HG03159 (cell line): ENCODE measurements at regions not wholly inside any gene's neighbourhood (a gene's known extent, or its start where the extent isn't known, plus 50 kb on each side); places are given as distances from the start of the nearest gene placed in this dataset.
"Not testable (repeated sequence)": the region's sequence is repeated elsewhere in the genome, so short reads cannot be mapped to it uniquely, and the experiment has no call there.

ENCODE experiments used
- ATAC-seq: cut with Tn5 transposase; IDR thresholded peaks from one replicate; pipeline ENCODE4 v1.9.1; 2021; ENCODE audit warnings: mild to moderate bottlenecking, moderate library complexity; ENCODE audit not compliant: unreplicated experiment

GRCh38 chr12:127770118-127770517 lies 496.9 kb upstream of the TMEM132C start:
- ATAC-seq: no peak

- ATAC-seq: no peak
Measured at GRCh38 chr12:127771546-127771945, 495.4 kb upstream of the TMEM132C start.

- ATAC-seq: no peak
Measured at GRCh38 chr12:127773520-127773919, 493.4 kb upstream of the TMEM132C start.

- no peak for ATAC-seq
Measured at GRCh38 chr12:127774828-127775227, 492.1 kb upstream of the TMEM132C start.

GRCh38 chr12:127779301-127780045 lies 487.5 kb upstream of the TMEM132C start:
- no peak for ATAC-seq

GRCh38 chr12:127780881-127781280 lies 486.1 kb upstream of the TMEM132C start:
- ATAC-seq: no peak

GRCh38 chr12:127781336-127781735 lies 485.6 kb upstream of the TMEM132C start:
- no peak for ATAC-seq

- ATAC-seq: no peak
Measured at GRCh38 chr12:127785540-127785939, 481.4 kb upstream of the TMEM132C start.

DNA sequence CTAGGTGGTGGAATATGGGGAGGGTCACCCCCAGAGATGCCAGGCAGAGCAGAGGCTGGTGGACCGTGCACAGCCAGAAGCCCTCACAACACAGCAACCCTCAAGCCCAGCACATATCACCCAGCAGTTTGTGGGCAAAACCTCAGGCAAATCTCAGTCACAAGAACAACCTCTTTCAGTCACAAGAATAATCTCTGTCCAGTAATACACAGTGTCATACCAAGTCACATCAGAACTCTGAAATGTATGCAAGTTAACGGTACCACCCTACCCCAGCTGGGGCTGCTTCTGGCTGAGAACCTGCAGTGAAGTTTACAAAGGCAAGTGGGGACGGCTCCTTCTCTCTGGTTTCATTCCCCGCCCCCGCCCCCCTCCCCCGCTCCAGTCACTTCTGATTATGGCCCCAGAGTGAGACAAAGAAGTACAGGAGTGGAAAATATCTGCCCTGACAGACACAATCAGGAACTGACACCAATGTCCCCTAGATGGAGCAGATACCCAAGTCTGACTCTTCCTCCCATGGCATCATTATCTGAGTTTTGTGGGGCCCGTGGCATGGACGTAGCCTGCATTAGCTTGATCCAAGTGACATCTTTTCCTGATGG lies 480.9 kb upstream of the TMEM132C start:
- ATAC-seq: no peak

- no peak for ATAC-seq
Measured at GRCh38 chr12:127787544-127787943, 479.4 kb upstream of the TMEM132C start.

DNA sequence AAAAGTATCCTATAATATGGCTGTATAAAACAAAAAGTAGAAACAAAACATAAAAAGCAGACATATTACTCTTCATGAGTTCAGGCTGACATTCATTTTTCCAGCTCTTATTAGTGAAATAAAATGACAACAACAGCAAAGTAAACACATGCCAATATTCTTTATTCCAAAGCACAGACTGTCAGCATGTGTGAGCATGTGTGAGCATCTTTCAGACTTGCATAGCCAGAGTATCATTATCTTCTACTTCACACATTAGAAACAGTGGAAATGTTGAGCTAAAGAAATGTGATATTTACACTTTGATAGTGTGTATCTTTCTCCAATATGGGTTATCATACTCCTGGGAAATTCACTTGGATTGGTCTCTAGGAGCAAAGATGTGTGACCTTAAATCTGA lies 476.6 kb upstream of the TMEM132C start:
- no peak for ATAC-seq

- no peak for ATAC-seq
Measured at GRCh38 chr12:127791217-127791616, 475.8 kb upstream of the TMEM132C start.

DNA sequence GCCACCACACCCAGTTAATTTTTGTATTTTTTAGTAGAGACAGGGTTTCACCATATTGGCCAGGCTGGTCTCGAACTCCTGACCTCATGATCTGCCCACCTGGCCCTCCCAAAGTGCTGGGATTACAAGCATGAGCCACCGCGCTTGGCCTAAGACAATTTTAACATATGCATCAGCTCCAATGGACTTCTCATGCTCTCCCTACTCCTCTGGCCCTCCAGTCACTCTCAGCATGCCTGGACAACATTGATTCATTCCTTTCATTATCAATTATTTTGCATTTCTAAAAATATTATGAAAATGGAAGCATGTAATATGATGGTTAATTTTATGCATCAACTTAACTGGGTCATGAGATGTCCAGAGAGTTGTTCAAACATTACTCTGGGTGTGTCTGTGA lies 469.1 kb upstream of the TMEM132C start:
- no peak for ATAC-seq

- no peak for ATAC-seq
Measured at GRCh38 chr12:127802271-127802670, 464.7 kb upstream of the TMEM132C start.

DNA sequence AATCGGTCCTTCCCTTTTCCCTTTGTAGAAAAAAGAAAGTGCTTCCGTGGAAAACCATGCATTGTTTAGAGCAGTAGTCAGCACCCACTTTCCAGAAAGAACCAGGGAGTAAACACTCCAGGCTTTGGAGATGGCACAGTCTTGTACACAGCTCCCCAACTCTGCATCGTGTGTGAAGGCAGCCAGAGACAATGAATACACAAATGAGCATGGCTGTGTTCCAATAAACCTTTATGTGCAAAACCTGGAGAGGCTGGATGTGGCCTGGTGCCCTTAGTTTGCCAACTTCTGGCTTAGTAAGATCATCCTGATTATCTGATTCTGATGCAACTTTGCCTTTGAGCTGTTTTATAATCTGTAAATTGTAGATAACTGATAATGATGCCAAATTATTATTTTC lies 463.4 kb upstream of the TMEM132C start:
- ATAC-seq: no peak

DNA sequence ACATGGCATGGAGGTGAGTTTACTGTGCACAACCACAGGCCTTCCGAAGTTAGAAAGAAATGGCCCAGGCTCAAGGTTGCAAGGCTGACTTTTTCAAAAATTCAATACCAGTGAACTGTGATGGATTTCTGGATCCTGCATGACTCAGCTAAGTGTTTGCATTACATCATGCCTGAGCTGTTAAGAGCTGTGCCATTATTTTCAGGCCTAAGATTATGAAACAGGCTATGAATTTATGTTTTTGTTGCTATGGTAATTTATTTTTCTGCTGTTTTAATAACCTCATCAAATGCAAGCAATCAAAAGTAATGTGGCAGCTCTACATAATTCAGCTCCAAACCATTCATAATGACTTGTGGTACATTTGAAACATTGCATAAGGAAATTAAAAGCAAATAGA lies 457.7 kb upstream of the TMEM132C start:
- no peak for ATAC-seq

DNA sequence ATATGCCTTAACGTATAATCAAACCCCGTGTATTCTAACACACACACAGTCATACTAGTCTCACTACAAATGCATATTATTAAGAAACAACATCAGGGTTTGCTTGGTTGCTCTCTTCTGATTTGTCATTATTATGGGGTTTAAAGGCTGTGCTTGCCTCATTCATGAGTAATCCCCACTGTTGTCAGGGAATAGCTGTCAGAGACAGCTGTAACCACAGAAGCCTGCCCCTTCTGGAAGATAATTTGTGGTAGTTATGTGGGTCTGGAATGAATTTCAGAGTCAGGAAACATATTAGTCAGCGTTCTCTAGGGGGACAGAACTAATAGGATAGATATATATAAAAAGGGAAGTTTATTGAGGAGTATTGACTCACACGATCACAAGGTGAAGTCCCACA lies 456.9 kb upstream of the TMEM132C start:
- ATAC-seq: no peak

GRCh38 chr12:127810459-127810858 lies 456.5 kb upstream of the TMEM132C start:
- not testable (repeated sequence) for ATAC-seq

DNA sequence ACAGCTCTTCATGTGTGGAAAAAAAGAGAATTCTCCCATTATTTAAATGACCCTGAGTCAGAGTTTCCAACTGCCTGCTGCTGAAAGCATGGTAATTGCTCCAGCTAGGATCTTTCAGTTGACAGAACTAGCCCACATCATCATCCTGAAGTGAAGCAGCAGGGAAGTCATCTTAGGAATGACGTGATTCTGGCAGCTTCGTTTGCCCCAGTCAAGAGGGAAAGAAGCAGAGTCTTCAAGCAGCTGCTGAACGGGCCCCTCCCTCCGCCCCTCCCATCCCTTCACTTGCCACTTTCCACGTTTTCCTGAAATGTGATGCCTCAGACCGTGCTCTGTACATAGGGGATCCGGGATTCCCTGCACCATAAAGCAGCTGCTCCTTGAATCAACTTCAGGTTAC lies 455.0 kb upstream of the TMEM132C start:
- ATAC-seq: no peak

DNA sequence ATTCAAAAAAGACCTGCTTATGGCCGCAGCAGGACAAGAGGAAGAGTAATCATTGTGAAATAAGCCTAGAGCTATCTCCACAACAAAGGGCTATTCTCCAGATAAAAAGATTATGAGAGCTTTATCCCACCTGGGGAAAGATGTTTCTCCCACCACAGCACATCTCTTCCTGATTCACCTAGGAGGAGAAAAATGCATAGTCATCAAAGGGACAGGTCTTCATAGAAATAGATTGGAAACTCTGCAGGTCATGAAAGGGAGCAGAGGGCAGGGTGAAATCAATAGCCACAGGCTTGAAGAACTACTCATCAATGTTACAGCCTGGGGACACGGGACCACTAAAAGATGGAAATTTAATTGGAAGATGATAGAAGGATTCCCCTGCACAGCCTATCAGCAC lies 453.8 kb upstream of the TMEM132C start:
- no peak for ATAC-seq

GRCh38 chr12:127819056-127819455 lies 447.9 kb upstream of the TMEM132C start:
- ATAC-seq: no peak

DNA sequence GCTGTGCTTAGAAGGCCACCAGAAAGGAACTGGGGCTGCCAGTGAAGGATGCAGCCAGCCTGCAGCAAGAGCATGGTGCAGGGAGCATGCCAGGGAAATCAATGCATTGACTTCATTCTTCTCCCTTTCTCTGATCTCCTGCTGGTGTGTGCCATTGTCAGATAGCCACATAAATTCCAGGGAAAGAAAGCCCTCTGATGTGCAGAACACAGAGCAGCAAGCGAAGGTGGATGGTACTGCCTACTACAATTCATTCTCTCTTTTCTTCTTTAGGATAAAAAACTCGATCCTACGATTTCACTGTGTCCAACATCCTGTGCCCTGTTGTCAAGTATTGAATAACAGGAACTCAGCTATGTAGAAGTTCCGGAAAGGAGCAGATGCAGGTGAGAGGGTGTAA lies 446.7 kb upstream of the TMEM132C start:
- ATAC-seq: no peak

GRCh38 chr12:127820846-127821245 lies 446.1 kb upstream of the TMEM132C start:
- no peak for ATAC-seq
